Liver (tissue), 8 donors: ENCODE measurements at regions not wholly inside any gene's neighbourhood (a gene's known extent, or its start where the extent isn't known, plus 50 kb on each side); places are given as distances from the start of the nearest gene placed in this dataset.

ENCODE experiments used
- DNase-seq: peaks from one replicate; pipeline ENCODE4 v3.0.0-alpha.2; 2017; ENCODE audit warnings: low spot score
- H3K27ac ChIP-seq, 2 donors: one replicate each; pipeline ENCODE4 v1.7.0; 2013; ENCODE audit warnings: inconsistent platforms in 2 of 2, low read length in 2 of 2, control low read depth in 1 of 2, low read depth in 1 of 2, mild to moderate bottlenecking in 1 of 2
- H3K27me3 ChIP-seq, 4 donors: one replicate each; pipeline versions ENCODE4 v1.6.1 to v1.7.0; 2013; ENCODE audit warnings: low read length in 3 of 4, inconsistent platforms in 1 of 4, mild to moderate bottlenecking in 1 of 4, moderate library complexity in 1 of 4; ENCODE audit not compliant: control insufficient read depth in 4 of 4, insufficient read depth in 4 of 4
- H3K36me3 ChIP-seq, 4 donors: one replicate each; pipeline versions ENCODE4 v1.6.1 to v1.7.0; 2013; ENCODE audit warnings: low read length in 3 of 4, mild to moderate bottlenecking in 3 of 4, low read depth in 1 of 4, moderate library complexity in 1 of 4; ENCODE audit not compliant: control insufficient read depth in 4 of 4, insufficient read depth in 3 of 4
- H3K4me1 ChIP-seq, 4 donors: one replicate each; pipeline versions ENCODE4 v1.6.1 to v1.7.0; 2013; ENCODE audit warnings: low read length in 3 of 4, mild to moderate bottlenecking in 3 of 4, moderate library complexity in 1 of 4; ENCODE audit not compliant: control insufficient read depth in 4 of 4, insufficient read depth in 4 of 4
- H3K4me3 ChIP-seq, 3 donors: one replicate each; pipeline versions ENCODE4 v1.6.1 to v1.7.0; 2013; ENCODE audit warnings: low read length in 3 of 3, control low read depth in 1 of 3, low read depth in 1 of 3, mild to moderate bottlenecking in 1 of 3
- H3K9ac ChIP-seq, 2 donors: one replicate each; pipeline ENCODE4 v1.7.0; 2013; ENCODE audit warnings: low read length in 2 of 2, mild to moderate bottlenecking in 2 of 2, moderate library complexity in 2 of 2, control low read depth in 1 of 2, low read depth in 1 of 2
- H3K9me3 ChIP-seq, 4 donors: one replicate each; pipeline versions ENCODE4 v1.6.1 to v1.7.0; 2013; ENCODE audit warnings: low read length in 3 of 4; ENCODE audit not compliant: control insufficient read depth in 4 of 4
- ATF3 ChIP-seq: IDR thresholded peaks from 2 replicates; pipeline ENCODE4 v1.6.1; 2016; ENCODE audit warnings: antibody characterized with exemption
- CTCF ChIP-seq: fragments of 150-350 bp; IDR thresholded peaks from 2 replicates; pipeline ENCODE4 v1.5.1; 2017; ENCODE audit warnings: improper control_type of control experiment, low read depth, low read length; ENCODE audit not compliant: missing input control
- EGR1 ChIP-seq, 2 donors: IDR thresholded peaks; 2 replicates each; pipeline ENCODE4 v1.6.1; 2016 to 2018; ENCODE audit warnings: antibody characterized with exemption in 2 of 2, low read depth in 2 of 2
- FOXA1 ChIP-seq: IDR thresholded peaks from 2 replicates; pipeline ENCODE4 v1.6.1; 2016; ENCODE audit warnings: antibody characterized with exemption
- FOXA2 ChIP-seq: IDR thresholded peaks from 2 replicates; pipeline ENCODE4 v1.6.1; 2016; ENCODE audit warnings: antibody characterized with exemption
- GABPA ChIP-seq, 2 donors: IDR thresholded peaks in 1 of 2; conservative IDR thresholded peaks in 1 of 2; 2 replicates each; pipeline ENCODE4 v1.6.1; 2016; ENCODE audit warnings: antibody characterized with exemption in 2 of 2, mild to moderate bottlenecking in 1 of 2, moderate library complexity in 1 of 2
- HNF4G ChIP-seq: IDR thresholded peaks from 2 replicates; pipeline ENCODE4 v1.6.1; 2016; ENCODE audit warnings: antibody characterized with exemption
- NR2F2 ChIP-seq: IDR thresholded peaks from 2 replicates; pipeline ENCODE4 v1.6.1; 2016; ENCODE audit warnings: antibody characterized with exemption
- RAD21 ChIP-seq, 2 donors: IDR thresholded peaks; 2 replicates each; pipeline ENCODE4 v1.6.1; 2016; ENCODE audit warnings: antibody characterized with exemption in 2 of 2, mild to moderate bottlenecking in 2 of 2
- REST ChIP-seq: IDR thresholded peaks from 2 replicates; pipeline ENCODE4 v1.6.1; 2016; ENCODE audit warnings: antibody characterized with exemption, mild to moderate bottlenecking
- RXRA ChIP-seq, 2 donors: IDR thresholded peaks; 2 replicates each; pipeline ENCODE4 v1.6.1; 2017 to 2018; ENCODE audit warnings: antibody characterized with exemption in 2 of 2, mild to moderate bottlenecking in 1 of 2
- SP1 ChIP-seq: IDR thresholded peaks from 2 replicates; pipeline ENCODE4 v1.6.1; 2018; ENCODE audit warnings: antibody characterized with exemption, mild to moderate bottlenecking
- ZBTB33 ChIP-seq: IDR thresholded peaks from 2 replicates; pipeline ENCODE4 v1.6.1; 2016; ENCODE audit warnings: antibody characterized with exemption
- WGBS: extraction: QIAGEN DNeasy Blood & Tissue Kit; methylation state at CpG from one replicate; pipeline ENCODE4 v1.1.7; 2013; 5-methylcytosine and 5-hydroxymethylcytosine counted together
- donor health status: healthy.
- donor health status: healthy.
- donor health status: healthy.
- donor health status: healthy.
- donor health status: healthy.

DNA sequence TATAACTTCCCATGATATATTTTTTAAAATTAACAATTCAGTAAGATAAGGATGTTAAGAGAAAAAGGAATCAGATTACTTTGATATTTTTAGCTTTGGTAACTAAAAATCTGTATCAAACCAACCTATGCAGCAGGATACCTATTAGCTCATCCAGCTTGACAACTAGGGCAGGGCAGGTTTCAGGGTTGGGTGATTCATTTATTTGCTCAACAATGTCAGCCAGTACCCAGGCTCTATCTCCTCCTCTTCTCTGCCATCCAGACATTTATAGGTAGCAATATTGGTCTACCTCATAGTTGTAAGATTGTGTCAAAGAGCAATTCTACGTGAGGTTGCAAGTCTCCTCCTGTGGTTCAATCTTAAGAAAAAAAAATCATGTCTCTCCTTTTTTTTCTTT, 421.9 kb downstream of the ANKRD50 start:
- no peak for TF ChIP-seq NR2F2
- TF ChIP-seq FOXA1: no peak
- TF ChIP-seq REST: no peak
- no peak for TF ChIP-seq ZBTB33
- TF ChIP-seq GABPA (IDR thresholded peaks at IDR 0.05 in 1 of 2, conservative IDR thresholded peaks at IDR 0.05 in 1 of 2): no peak
- TF ChIP-seq EGR1 (IDR thresholded peaks at IDR 0.05; ENCODE audit: low read depth in 2 of 2): no peak
- TF ChIP-seq FOXA2: no peak
- no peak for TF ChIP-seq RXRA (IDR thresholded peaks at IDR 0.05)
- no peak for TF ChIP-seq HNF4G
- TF ChIP-seq CTCF: no peak
- TF ChIP-seq ATF3: no peak
- Histone ChIP-seq H3K27ac (no peak overlapping the region), H3K27me3 (no peaks in the 10 kb centered on the region), H3K36me3 (no peaks in the 10 kb centered on the region), H3K4me1 (no peaks in the 10 kb centered on the region), H3K9me3 (no peaks in the 10 kb centered on the region), H3K4me3 (no peak overlapping the region), H3K9ac (no peak overlapping the region)
- WGBS: 86% methylated on average over 1 of the region's 1 CpG
- DNase-seq: no peak

GRCh38 chr4:124295413-124295812, 417.1 kb downstream of the ANKRD50 start:
- Histone ChIP-seq H3K27ac (no peak overlapping the region), H3K9me3 (no peaks in the 10 kb centered on the region), H3K27me3 (no peaks in the 10 kb centered on the region), H3K36me3 (no peaks in the 10 kb centered on the region), H3K4me3 (no peak overlapping the region), H3K4me1 (no peaks in the 10 kb centered on the region), H3K9ac (no peak overlapping the region)
- TF ChIP-seq SP1: no peak
- no peak for TF ChIP-seq RXRA (IDR thresholded peaks at IDR 0.05)
- TF ChIP-seq GABPA (IDR thresholded peaks at IDR 0.05 in 1 of 2, conservative IDR thresholded peaks at IDR 0.05 in 1 of 2): no peak
- no peak for TF ChIP-seq RAD21 (IDR thresholded peaks at IDR 0.05)
- TF ChIP-seq HNF4G: no peak
- no peak for DNase-seq
- 83% methylated on average over 1 of the region's 1 CpG for WGBS
